ENCODE measurements at regions not wholly inside any gene's neighbourhood (a gene's known extent, or its start where the extent isn't known, plus 50 kb on each side); places are given as distances from the start of the nearest gene placed in this dataset.

- TF ChIP-seq SNAI2 (CRISPR knock-in tag; IDR thresholded peaks at IDR 0.05) (no peak), PATZ1 (CRISPR knock-in tag; IDR thresholded peaks at IDR 0.05; ENCODE audit: borderline replicate concordance) (no peak), ARNTL (CRISPR knock-in tag; IDR thresholded peaks at IDR 0.05; ENCODE audit: borderline replicate concordance, low read depth) (no peak), PPARA (CRISPR knock-in tag; IDR thresholded peaks at IDR 0.05; ENCODE audit: borderline replicate concordance) (no peak), ISL1 (CRISPR knock-in tag; IDR thresholded peaks at IDR 0.05) (no peak), POU6F1 (CRISPR knock-in tag; IDR thresholded peaks at IDR 0.05; ENCODE audit: borderline replicate concordance, low read depth) (no peak), ZFP3 (CRISPR knock-in tag; IDR thresholded peaks at IDR 0.05) (no peak), CSRNP3 (CRISPR knock-in tag; IDR thresholded peaks at IDR 0.05) (no peak), ZFP30 (CRISPR knock-in tag; IDR thresholded peaks at IDR 0.05) (no peak), ZNF8 (CRISPR knock-in tag; IDR thresholded peaks at IDR 0.05) (no peak), GLIS3 (CRISPR knock-in tag; IDR thresholded peaks at IDR 0.05) (no peak), TOX (CRISPR knock-in tag; IDR thresholded peaks at IDR 0.05; ENCODE audit: borderline replicate concordance) (no peak), OSR1 (CRISPR knock-in tag; IDR thresholded peaks at IDR 0.05) (no peak), CREB5 (CRISPR knock-in tag; IDR thresholded peaks at IDR 0.05; ENCODE audit: low read depth) (no peak)
Measured at GRCh38 chr1:29674627-29675326, 438.5 kb downstream of the PTPRU start.
